ENCODE measurements at regions not wholly inside any gene's neighbourhood (a gene's known extent, or its start where the extent isn't known, plus 50 kb on each side); places are given as distances from the start of the nearest gene placed in this dataset.
A peak's percentile ranks its signal among the peaks of the same experiment; 100 is the strongest.

- peak; percentile 22 for DNase-seq (ENCODE audit: low read depth)
Measured at GRCh38 chr19:32104153-32104849, 241.1 kb upstream of the ZNF507 start.

GRCh38 chr19:32104850-32105235, 240.6 kb upstream of the ZNF507 start:
- DNase-seq (ENCODE audit: low read depth), result no peak

- DNase-seq (ENCODE audit: low read depth), result no peak
Measured at GRCh38 chr19:32105527-32106310, 239.7 kb upstream of the ZNF507 start.

DNA sequence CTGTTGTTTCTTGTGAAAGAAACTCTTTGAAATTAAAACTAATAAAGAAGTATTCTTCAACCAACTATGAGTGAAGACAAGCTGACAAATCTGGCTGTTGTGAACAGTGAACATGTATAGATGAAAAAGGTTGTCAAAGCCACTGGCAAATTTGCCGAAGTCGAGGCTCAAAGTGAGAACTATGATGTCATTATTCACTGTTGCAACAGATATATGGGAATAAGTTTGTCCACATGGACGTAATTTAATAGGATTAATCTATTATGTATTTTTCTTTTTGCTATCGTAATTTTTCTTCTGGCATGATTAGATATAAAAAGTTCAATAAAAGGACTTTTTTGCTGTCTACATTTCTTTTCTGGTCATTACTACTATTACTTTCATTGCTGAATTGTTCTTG, 223.2 kb upstream of the ZNF507 start:
- DNase-seq (ENCODE audit: low read depth), result no peak

GRCh38 chr19:32123355-32123940, 222.0 kb upstream of the ZNF507 start:
- DNase-seq (ENCODE audit: low read depth), result no peak

- no peak for DNase-seq (ENCODE audit: low read depth)
Measured at GRCh38 chr19:32124585-32124984, 220.8 kb upstream of the ZNF507 start.

GRCh38 chr19:32129141-32129540, 216.3 kb upstream of the ZNF507 start:
- no peak for DNase-seq (ENCODE audit: low read depth)

DNA sequence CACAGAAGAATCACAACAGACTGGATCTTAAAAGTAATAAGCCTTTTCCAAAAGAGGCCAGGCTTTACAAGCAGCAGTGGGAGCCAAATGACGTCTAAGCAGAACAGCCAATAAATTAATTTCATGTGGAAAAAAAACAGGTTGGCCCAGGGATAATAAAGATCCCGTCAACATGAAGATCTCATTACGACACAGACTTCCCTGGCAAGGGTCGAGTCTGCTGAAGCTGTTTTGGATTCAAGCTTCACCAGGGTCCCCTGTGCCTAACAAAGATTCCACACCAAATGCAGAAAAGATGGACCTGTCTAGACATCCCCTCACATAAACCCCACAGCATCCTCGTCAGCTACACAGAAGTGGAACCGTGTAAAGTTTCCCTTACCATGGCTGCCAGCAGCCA, 215.1 kb upstream of the ZNF507 start:
- DNase-seq (ENCODE audit: low read depth), result no peak

- DNase-seq (ENCODE audit: low read depth), result no peak
Measured at GRCh38 chr19:32131005-32131404, 214.4 kb upstream of the ZNF507 start.

DNA sequence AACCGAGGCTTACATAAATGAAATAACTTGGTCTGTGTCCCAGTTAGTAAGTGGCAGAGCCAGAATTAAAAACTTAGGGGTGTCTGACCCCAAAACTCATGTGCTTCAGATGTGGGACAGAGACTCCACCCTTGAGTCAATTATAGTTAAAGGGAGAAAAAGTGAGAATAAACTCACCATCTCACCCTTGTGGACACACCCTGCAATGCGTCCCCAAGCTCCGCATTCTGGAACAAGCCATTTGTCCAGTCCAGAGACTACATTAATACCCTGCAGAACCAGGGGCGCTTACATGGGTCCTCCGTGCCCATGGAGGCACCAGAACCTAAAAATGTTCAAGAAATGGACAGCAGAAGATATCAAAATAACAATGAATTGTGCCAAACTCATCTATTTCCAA, 207.0 kb upstream of the ZNF507 start:
- DNase-seq (ENCODE audit: low read depth), result no peak

GRCh38 chr19:32141840-32142511, 203.4 kb upstream of the ZNF507 start:
- no peak for DNase-seq (ENCODE audit: low read depth)

DNA sequence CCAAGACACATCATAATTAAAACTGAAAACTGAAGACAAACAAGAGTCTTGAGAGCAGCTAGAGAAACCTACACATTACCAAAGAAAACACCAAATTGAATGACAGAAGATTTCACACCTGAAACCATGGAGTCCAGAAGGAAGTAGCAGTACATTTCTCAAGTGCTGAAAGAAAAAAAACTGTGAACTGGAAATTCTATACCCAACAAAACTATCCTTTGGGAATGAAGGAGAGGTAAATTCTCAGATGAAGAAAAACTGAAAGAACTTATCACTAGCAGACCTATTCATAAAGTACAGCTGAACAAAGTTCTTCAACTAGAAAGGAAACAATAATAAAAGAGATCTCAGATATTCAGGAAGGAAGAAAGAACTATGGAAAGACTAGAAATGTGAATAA, 198.7 kb upstream of the ZNF507 start:
- DNase-seq (ENCODE audit: low read depth), result no peak

GRCh38 chr19:32150605-32151004, 194.8 kb upstream of the ZNF507 start:
- no peak for DNase-seq (ENCODE audit: low read depth)

GRCh38 chr19:32154418-32154817, 191.0 kb upstream of the ZNF507 start:
- no peak for DNase-seq (ENCODE audit: low read depth)

DNA sequence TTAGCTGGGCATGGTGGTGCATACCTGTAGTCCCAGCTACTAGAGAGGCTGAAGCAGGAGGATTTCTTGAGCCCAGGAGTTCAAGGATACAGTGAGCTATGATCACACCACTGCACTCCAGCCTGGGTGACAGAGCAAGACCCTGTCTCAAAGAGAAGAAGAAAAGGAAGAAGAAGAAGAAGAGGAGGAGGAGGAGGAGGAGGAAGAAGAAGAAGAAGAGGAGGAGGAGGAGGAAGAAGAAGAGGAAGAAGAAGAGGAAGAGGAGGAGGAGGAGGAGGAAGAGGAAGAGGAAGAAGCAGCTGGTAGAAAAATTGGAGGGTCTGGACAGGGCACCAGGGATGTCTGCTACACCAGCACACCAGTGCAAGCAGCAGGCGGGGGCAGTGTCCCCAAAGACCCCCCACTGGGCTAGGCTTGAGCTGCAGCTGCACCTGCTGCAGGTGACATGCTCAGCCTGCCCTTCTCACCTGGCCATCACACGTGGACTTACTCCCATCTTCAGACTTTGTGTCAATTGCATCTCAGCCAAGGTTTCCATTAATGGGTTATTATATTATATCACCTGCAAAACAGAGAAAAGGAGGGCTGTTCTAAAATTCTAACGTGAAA, 180.9 kb upstream of the ZNF507 start:
- DNase-seq (ENCODE audit: low read depth), result no peak

DNA sequence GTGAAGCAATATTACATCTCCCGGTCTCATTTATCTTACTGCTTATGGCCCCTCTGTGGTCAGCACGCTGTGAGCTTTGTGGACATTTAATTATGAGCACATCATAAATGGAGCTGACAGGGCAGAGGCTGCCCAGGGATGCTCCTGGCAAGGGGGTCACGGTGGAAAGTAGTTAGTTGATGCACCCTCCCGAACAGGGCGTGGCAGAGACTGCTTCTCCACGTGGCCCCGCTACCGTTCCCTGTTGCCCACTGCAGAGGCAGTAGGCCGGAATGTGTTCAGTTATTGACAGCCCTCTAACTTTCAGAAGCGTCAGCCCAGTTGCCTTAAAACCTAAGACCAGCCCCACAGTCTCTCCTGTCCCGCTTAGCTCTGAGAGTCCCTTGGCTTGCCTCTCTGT, 180.3 kb upstream of the ZNF507 start:
- no peak for DNase-seq (ENCODE audit: low read depth)

- DNase-seq (ENCODE audit: low read depth), result no peak
Measured at GRCh38 chr19:32165750-32166149, 179.7 kb upstream of the ZNF507 start.

DNA sequence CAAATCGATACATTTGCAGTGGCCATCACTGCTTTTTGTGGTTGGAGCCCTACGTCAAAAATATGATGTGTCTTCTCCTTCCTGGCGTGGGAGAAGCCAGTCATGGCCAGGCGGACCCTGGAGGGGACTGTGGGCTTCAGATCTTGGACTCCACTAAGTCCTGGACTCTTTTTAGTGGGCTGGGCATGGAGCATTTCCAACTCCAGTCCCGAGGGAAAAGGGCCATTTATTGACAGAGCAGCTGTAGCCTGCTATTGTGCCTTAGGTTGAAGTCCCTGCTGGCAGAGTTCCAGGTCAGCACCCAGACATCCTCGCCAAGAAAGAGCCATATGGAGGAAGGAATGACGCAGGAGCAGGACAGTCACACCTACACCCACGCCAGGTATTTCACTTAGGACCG, 179.2 kb upstream of the ZNF507 start:
- DNase-seq (ENCODE audit: low read depth), result no peak

GRCh38 chr19:32168111-32168510, 177.3 kb upstream of the ZNF507 start:
- no peak for DNase-seq (ENCODE audit: low read depth)

- no peak for DNase-seq (ENCODE audit: low read depth)
Measured at GRCh38 chr19:32168606-32169005, 176.8 kb upstream of the ZNF507 start.

GRCh38 chr19:32171719-32172151, 173.7 kb upstream of the ZNF507 start:
- DNase-seq (ENCODE audit: low read depth), result no peak

GRCh38 chr19:32172566-32173160, 172.7 kb upstream of the ZNF507 start:
- DNase-seq (ENCODE audit: low read depth), result no peak

Measured in renal cortical epithelial cell (primary cell).